ENCODE measurements at regions not wholly inside any gene's neighbourhood (a gene's known extent, or its start where the extent isn't known, plus 50 kb on each side); places are given as distances from the start of the nearest gene placed in this dataset.

- Histone ChIP-seq H3K9me2 (replicated peaks; ENCODE audit: low read depth, low read length) (no peaks in the 10 kb centered on the region), H3K79me2 (ENCODE audit: insufficient read depth, low read length) (no peaks in the 10 kb centered on the region), H3K9me3 (ENCODE audit: insufficient read depth, low read depth, low read length) (no peaks in the 10 kb centered on the region), H3K4me1 (ENCODE audit: insufficient read depth, low read length, poor library complexity, severe bottlenecking) (no peaks in the 10 kb centered on the region), H3K36me3 (ENCODE audit: insufficient read depth, low read length) (no peaks in the 10 kb centered on the region), H3K4me2 (ENCODE audit: low read depth, low read length, poor library complexity, severe bottlenecking) (no peak overlapping the region), H3F3A (ENCODE audit: low read depth) (no peaks in the 10 kb centered on the region), H2AFZ (ENCODE audit: low read length) (no peak overlapping the region), H3K27me3 (ENCODE audit: insufficient read depth, low read length, poor library complexity, severe bottlenecking) (no peaks in the 10 kb centered on the region), H3K4me3 (ENCODE audit: low read length, poor library complexity, severe bottlenecking) (no peak overlapping the region), H3K9ac (ENCODE audit: low read depth, low read length, poor library complexity, severe bottlenecking) (no peak overlapping the region), H4K20me1 (ENCODE audit: insufficient read depth, low read length, poor library complexity, severe bottlenecking) (no peaks in the 10 kb centered on the region)
- TF ChIP-seq EZH2phosphoT487 (IDR thresholded peaks at IDR 0.05; ENCODE audit: borderline replicate concordance) (no peak), CTCF (conservative IDR thresholded peaks at IDR 0.05; ENCODE audit: low read length) (no peak)
These were observed 87.2 kb upstream of the ELMO1 start for GRCh38 chr7:37535841-37536240.

GRCh38 chr7:37536706-37537105, 88.0 kb upstream of the ELMO1 start:
- Histone ChIP-seq H4K20me1 (ENCODE audit: insufficient read depth, low read length, poor library complexity, severe bottlenecking) (no peaks in the 10 kb centered on the region), H3K27me3 (ENCODE audit: insufficient read depth, low read length, poor library complexity, severe bottlenecking) (no peaks in the 10 kb centered on the region), H2AFZ (ENCODE audit: low read length) (no peak overlapping the region), H3K4me3 (ENCODE audit: low read length, poor library complexity, severe bottlenecking) (no peak overlapping the region), H3K4me2 (ENCODE audit: low read depth, low read length, poor library complexity, severe bottlenecking) (no peak overlapping the region), H3K79me2 (ENCODE audit: insufficient read depth, low read length) (no peaks in the 10 kb centered on the region), H3K36me3 (ENCODE audit: insufficient read depth, low read length) (no peaks in the 10 kb centered on the region), H3K4me1 (ENCODE audit: insufficient read depth, low read length, poor library complexity, severe bottlenecking) (no peaks in the 10 kb centered on the region), H3F3A (ENCODE audit: low read depth) (no peaks in the 10 kb centered on the region), H3K9me2 (replicated peaks; ENCODE audit: low read depth, low read length) (no peaks in the 10 kb centered on the region), H3K9me3 (ENCODE audit: insufficient read depth, low read depth, low read length) (no peaks in the 10 kb centered on the region), H3K9ac (ENCODE audit: low read depth, low read length, poor library complexity, severe bottlenecking) (no peak overlapping the region)
- TF ChIP-seq EZH2phosphoT487 (IDR thresholded peaks at IDR 0.05; ENCODE audit: borderline replicate concordance) (no peak), CTCF (conservative IDR thresholded peaks at IDR 0.05; ENCODE audit: low read length) (no peak)

- no peaks in the 10 kb centered on the region for H3K36me3 ChIP-seq (ENCODE audit: insufficient read depth, low read length)
- no peaks in the 10 kb centered on the region for H3K4me1 ChIP-seq (ENCODE audit: insufficient read depth, low read length, poor library complexity, severe bottlenecking)
These were observed 88.8 kb upstream of the ELMO1 start for GRCh38 chr7:37537439-37537838.

More at GRCh38 chr7:37537439-37537838, 88.8 kb upstream of the ELMO1 start:
- no peaks in the 10 kb centered on the region for H3K9me3 ChIP-seq (ENCODE audit: insufficient read depth, low read depth, low read length)
- no peaks in the 10 kb centered on the region for H3K79me2 ChIP-seq (ENCODE audit: insufficient read depth, low read length)
- no peaks in the 10 kb centered on the region for H3K27me3 ChIP-seq (ENCODE audit: insufficient read depth, low read length, poor library complexity, severe bottlenecking)
- no peaks in the 10 kb centered on the region for H3K9me2 ChIP-seq (replicated peaks; ENCODE audit: low read depth, low read length)
- TF ChIP-seq EZH2phosphoT487 (IDR thresholded peaks at IDR 0.05; ENCODE audit: borderline replicate concordance) (no peak), CTCF (conservative IDR thresholded peaks at IDR 0.05; ENCODE audit: low read length) (no peak)
- H3K4me3 ChIP-seq (ENCODE audit: low read length, poor library complexity, severe bottlenecking), result no peak overlapping the region
- H3K4me2 ChIP-seq (ENCODE audit: low read depth, low read length, poor library complexity, severe bottlenecking), result no peak overlapping the region
- H4K20me1 ChIP-seq (ENCODE audit: insufficient read depth, low read length, poor library complexity, severe bottlenecking), result no peaks in the 10 kb centered on the region
- no peaks in the 10 kb centered on the region for H3F3A ChIP-seq (ENCODE audit: low read depth)
- no peak overlapping the region for H2AFZ ChIP-seq (ENCODE audit: low read length)
- H3K9ac ChIP-seq (ENCODE audit: low read depth, low read length, poor library complexity, severe bottlenecking), result no peak overlapping the region

All from Loucy (cell line).